ENCODE measurements at regions not wholly inside any gene's neighbourhood (a gene's known extent, or its start where the extent isn't known, plus 50 kb on each side); places are given as distances from the start of the nearest gene placed in this dataset.

GRCh38 chr11:29679996-29680395 lies 336.8 kb downstream of the KCNA4 start:
- RAD21 ChIA-PET (ENCODE audit: low non-redundant PET in 1 of 2, low total read pairs in 2 of 2, uncharacterized antibody in 2 of 2, unreplicated experiment in 2 of 2): no interaction called here
- ATAC-seq (no peak), DNase-seq (ENCODE audit: low read depth, low spot score) (no peak)
- Histone ChIP-seq H3K4me3 (replicated peaks in 1 of 2; ENCODE audit: low read depth in 1 of 2, low read length in 2 of 2) (no peak overlapping the region), H3K9me3 (ENCODE audit: control insufficient read depth in 1 of 2, insufficient read depth in 1 of 2, low read depth in 1 of 2, low read length in 2 of 2) (peaks cover 0 to 8% of the 10 kb centered on the region in 2 experiments; a peak in 1 of 4 replicates), H4K20me1 (ENCODE audit: insufficient read depth) (no peaks in the 10 kb centered on the region; the same call in 1 of the 2 replicates), H3K27me3 (ENCODE audit: insufficient read depth, low read length) (no peaks in the 10 kb centered on the region), H3K4me1 (ENCODE audit: control insufficient read depth in 1 of 2, insufficient read depth in 2 of 2, low read length in 2 of 2) (no peaks in the 10 kb centered on the region), H3K27ac (ENCODE audit: low read depth, low read length) (no peak overlapping the region), H3K4me2 (ENCODE audit: low read length) (no peak overlapping the region), H3K79me2 (ENCODE audit: insufficient read depth, low read length) (no peaks in the 10 kb centered on the region), H3K36me3 (ENCODE audit: control insufficient read depth in 1 of 2, insufficient read depth in 2 of 2, low read length in 2 of 2) (no peaks in the 10 kb centered on the region), H3K9ac (ENCODE audit: low read length) (no peak overlapping the region), H2AFZ (ENCODE audit: low read depth, low read length, poor library complexity, severe bottlenecking) (no peak overlapping the region), H3K9me2 (ENCODE audit: insufficient read depth) (no peaks in the 10 kb centered on the region)
- intact Hi-C loops (cut with micrococcal nuclease): no loop called here
- CTCF ChIA-PET: no interaction called here
- BruUV-seq (replicated peaks): no TSS peak
- no peak for TF ChIP-seq TCF7L2 (IDR thresholded peaks at IDR 0.05; ENCODE audit: borderline replicate concordance, extremely low read depth, insufficient read depth, insufficient read length)
- no peak for TF ChIP-seq ZBTB33 (IDR thresholded peaks at IDR 0.05; ENCODE audit: extremely low read depth, insufficient replicate concordance, low read length)
- TF ChIP-seq MAX (IDR thresholded peaks at IDR 0.05): no peak
- no peak for TF ChIP-seq ZNF274 (IDR thresholded peaks at IDR 0.05; ENCODE audit: low read depth, low read length)
- TF ChIP-seq SP1 (IDR thresholded peaks at IDR 0.05; ENCODE audit: low read depth): no peak
- no peak for TF ChIP-seq JUND (IDR thresholded peaks at IDR 0.05)
- TF ChIP-seq EZH2 (IDR thresholded peaks at IDR 0.05): no peak
- TF ChIP-seq FOSL1 (IDR thresholded peaks at IDR 0.05; ENCODE audit: low read depth): no peak
- TF ChIP-seq ZFX (IDR thresholded peaks at IDR 0.05): no peak
- TF ChIP-seq CEBPB (IDR thresholded peaks at IDR 0.05; ENCODE audit: low read depth): no peak
- TF ChIP-seq SRF (IDR thresholded peaks at IDR 0.05; ENCODE audit: low read depth): no peak
- TF ChIP-seq ELF1 (IDR thresholded peaks at IDR 0.05; ENCODE audit: borderline replicate concordance, low read depth): no peak
- TF ChIP-seq EZH2phosphoT487 (IDR thresholded peaks at IDR 0.05; ENCODE audit: borderline replicate concordance): no peak
- TF ChIP-seq, protein P1, sequence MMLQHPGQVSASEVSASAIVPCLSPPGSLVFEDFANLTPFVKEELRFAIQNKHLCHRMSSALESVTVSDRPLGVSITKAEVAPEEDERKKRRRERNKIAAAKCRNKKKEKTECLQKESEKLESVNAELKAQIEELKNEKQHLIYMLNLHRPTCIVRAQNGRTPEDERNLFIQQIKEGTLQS (IDR thresholded peaks at IDR 0.05): no peak
- TF ChIP-seq YY1 (IDR thresholded peaks at IDR 0.05; ENCODE audit: extremely low read depth, insufficient replicate concordance, low read depth, low read length): no peak
- POLR2A ChIA-PET: no interaction called here
